T-cell (primary cell): ENCODE measurements at regions not wholly inside any gene's neighbourhood (a gene's known extent, or its start where the extent isn't known, plus 50 kb on each side); places are given as distances from the start of the nearest gene placed in this dataset.

Experiments
- ATAC-seq, 4 experiments: fragments of 200-7000 bp in 3 of 4; fragments of 150-1000 bp in 1 of 4; cut with Tn5 transposase; replicated peaks in 1 of 4; 1 replicate in 3 of 4; 2 replicates in 1 of 4; pipeline ENCODE4 v1.10.0; 2021; ENCODE audit warnings: moderate library complexity in 3 of 4, mild to moderate bottlenecking in 2 of 4, moderate number of reproducible peaks in 1 of 4
- CTCF ChIA-PET, 2 donors: fragments of 300-600 bp; sonication (Branson Sonifier 250); formaldehyde crosslinking; loops; one replicate each; lab custom pipeline; 2022; ENCODE audit warnings: antibody characterized with exemption in 2 of 2; lab: Charles Lee
- POLR2A ChIA-PET, 2 donors: fragments of 300-600 bp; sonication (Branson Sonifier 250); formaldehyde crosslinking; loops; one replicate each; lab custom pipeline; 2022; ENCODE audit warnings: antibody characterized with exemption in 2 of 2; lab: Charles Lee
- DNase-seq, 35 experiments: peaks; one replicate each; pipeline versions ENCODE4 v3.0.0 to v3.0.0-alpha.2; 2013 to 2023
- H3K27ac ChIP-seq: one replicate; pipeline ENCODE4 v1.5.1; 2013; ENCODE audit warnings: low read length
- H3K27me3 ChIP-seq, 2 experiments: replicated peaks in 1 of 2; 1 replicate in 1 of 2; 2 replicates in 1 of 2; pipeline versions ENCODE4 v1.6.1 to v1.7.0; 2013; ENCODE audit warnings: low read length in 1 of 2, mixed read lengths in 1 of 2; ENCODE audit not compliant: control insufficient read depth in 2 of 2, insufficient read depth in 2 of 2; ENCODE audit errors: extremely low read depth in 1 of 2
- H3K36me3 ChIP-seq, 2 donors: 1 replicate in 1 of 2; 2 replicates in 1 of 2; pipeline versions ENCODE4 v1.6.1 to v1.7.0; 2013; ENCODE audit warnings: low read length in 1 of 2; ENCODE audit not compliant: control insufficient read depth in 2 of 2, insufficient read depth in 1 of 2; ENCODE audit errors: extremely low read depth in 1 of 2
- H3K4me1 ChIP-seq, 2 experiments: 1 replicate in 1 of 2; 2 replicates in 1 of 2; pipeline versions ENCODE4 v1.6.1 to v1.7.0; 2013; ENCODE audit warnings: low read length in 2 of 2, mixed read lengths in 1 of 2; ENCODE audit not compliant: insufficient read depth in 2 of 2, control insufficient read depth in 1 of 2; ENCODE audit errors: extremely low read depth in 1 of 2
- H3K4me3 ChIP-seq, 2 donors: 1 replicate in 1 of 2; 2 replicates in 1 of 2; pipeline versions ENCODE4 v1.5.1 to v1.7.0; 2013; ENCODE audit warnings: mild to moderate bottlenecking in 2 of 2, low read length in 1 of 2, moderate library complexity in 1 of 2; ENCODE audit not compliant: control insufficient read depth in 1 of 2; ENCODE audit errors: extremely low read depth in 1 of 2
- H3K9me3 ChIP-seq: 2 replicates; pipeline ENCODE4 v1.7.0; 2013
- H3K27ac Mint-ChIP-seq, 2 donors: one replicate each; pipeline ENCODE4 v1.8.0; 2020 to 2021; ENCODE audit warnings: mild to moderate bottlenecking in 2 of 2, mixed read lengths in 2 of 2
- H3K27me3 Mint-ChIP-seq, 2 donors: one replicate each; pipeline ENCODE4 v1.8.0; 2021 to 2022; ENCODE audit warnings: mixed read lengths in 2 of 2
- H3K36me3 Mint-ChIP-seq: one replicate; pipeline ENCODE4 v1.8.0; 2021; ENCODE audit warnings: mixed read lengths
- H3K4me1 Mint-ChIP-seq, 3 donors: one replicate each; pipeline ENCODE4 v1.8.0; 2020 to 2022; ENCODE audit warnings: mixed read lengths in 3 of 3, mild to moderate bottlenecking in 1 of 3
- H3K4me3 Mint-ChIP-seq, 3 donors: one replicate each; pipeline ENCODE4 v1.8.0; 2020 to 2022; ENCODE audit warnings: mild to moderate bottlenecking in 3 of 3, mixed read lengths in 3 of 3, moderate library complexity in 3 of 3
- H3K9me3 Mint-ChIP-seq, 3 donors: one replicate each; pipeline ENCODE4 v1.8.0; 2020 to 2022; ENCODE audit warnings: mixed read lengths in 3 of 3
- whole genome bisulfite sequencing: methylation state at CpG from one replicate; pipeline ENCODE4 v1.1.5; 2013; ENCODE audit warnings: missing lambda C conversion rate; ENCODE audit not compliant: insufficient coverage; 5-methylcytosine and 5-hydroxymethylcytosine counted together

DNA sequence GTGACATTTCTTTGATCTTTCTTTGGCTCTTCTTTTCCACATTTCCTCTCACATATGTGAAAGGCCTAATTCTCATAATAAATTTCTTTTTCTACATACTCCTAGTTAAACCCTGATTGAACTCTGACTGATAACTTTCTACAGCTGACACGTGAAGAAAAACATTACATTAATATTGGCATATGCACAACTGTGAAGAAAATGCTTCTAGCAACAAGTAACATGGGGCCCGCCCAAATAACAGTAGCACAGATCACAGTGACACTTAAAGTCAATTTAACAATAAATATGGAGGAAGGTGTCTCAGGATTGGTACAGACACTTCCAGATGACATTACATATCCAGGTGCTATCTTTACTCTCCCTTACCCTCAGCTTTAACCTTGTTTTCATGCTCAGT lies 317.6 kb upstream of the ZNF385D start:
- CTCF ChIA-PET: no interaction called here
- H3K9me3 ChIP-seq: no peaks in the 10 kb centered on the region
- DNase-seq: no peak
- Mint-ChIP-seq H3K27ac (no peak overlapping the region), H3K9me3 (peaks cover 6 to 10% (median 7%) of the 10 kb centered on the region in 3 donors), H3K27me3 (no peaks in the 10 kb centered on the region), H3K36me3 (no peaks in the 10 kb centered on the region), H3K4me3 (no peak overlapping the region), H3K4me1 (no peaks in the 10 kb centered on the region)
- H3K27ac ChIP-seq: no peak overlapping the region
- H3K27me3 ChIP-seq: no peaks in the 10 kb centered on the region
- POLR2A ChIA-PET: no interaction called here
- ATAC-seq: no peak
- no peaks in the 10 kb centered on the region for H3K4me1 ChIP-seq
- no peaks in the 10 kb centered on the region for H3K36me3 ChIP-seq
- H3K4me3 ChIP-seq: no peak overlapping the region
- WGBS: no CpG with 5 or more reads among the region's 2 CpGs

- Mint-ChIP-seq H3K27me3 (no peaks in the 10 kb centered on the region), H3K27ac (no peak overlapping the region), H3K4me1 (no peaks in the 10 kb centered on the region), H3K9me3 (peaks cover 2 to 11% (median 2%) of the 10 kb centered on the region in 3 donors), H3K4me3 (no peak overlapping the region), H3K36me3 (no peaks in the 10 kb centered on the region)
- Histone ChIP-seq H3K27me3 (no peaks in the 10 kb centered on the region), H3K9me3 (no peaks in the 10 kb centered on the region), H3K27ac (no peak overlapping the region), H3K4me3 (no peak overlapping the region), H3K4me1 (no peaks in the 10 kb centered on the region), H3K36me3 (no peaks in the 10 kb centered on the region)
- POLR2A ChIA-PET: no interaction called here
- CTCF ChIA-PET: no interaction called here
- DNase-seq (no peak), ATAC-seq (no peak)
- 63% methylated on average over 1 of the region's 3 CpGs for WGBS
Measured at GRCh38 chr3:22088204-22088603, 337.2 kb upstream of the ZNF385D start.

DNA sequence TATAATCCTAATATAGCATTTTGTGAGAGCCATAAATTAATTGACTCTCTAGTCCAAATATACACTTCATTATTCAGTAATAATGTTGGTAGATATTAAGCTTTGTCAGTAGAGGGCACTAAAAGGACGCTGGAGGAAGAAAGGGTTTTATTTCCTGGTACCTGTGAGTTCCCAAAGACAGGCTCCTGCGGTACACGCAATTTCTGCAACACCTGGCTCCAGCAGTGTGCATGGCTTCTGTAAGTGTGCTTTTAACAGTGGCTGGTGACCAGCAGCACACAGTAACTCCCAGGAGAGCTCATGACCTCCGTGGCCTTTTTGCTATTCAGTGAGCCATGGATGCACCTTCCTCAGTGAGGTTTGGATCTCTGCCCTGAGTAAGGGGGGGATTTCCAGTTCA lies 338.3 kb upstream of the ZNF385D start:
- Histone ChIP-seq H3K4me1 (no peaks in the 10 kb centered on the region), H3K27ac (no peak overlapping the region), H3K4me3 (no peak overlapping the region), H3K27me3 (no peaks in the 10 kb centered on the region), H3K9me3 (no peaks in the 10 kb centered on the region), H3K36me3 (no peaks in the 10 kb centered on the region)
- ChIA-PET POLR2A (no interaction called here), CTCF (no interaction called here)
- peaks cover 0 to 5% (median 2%) of the 10 kb centered on the region in 3 donors for H3K9me3 Mint-ChIP-seq
- 3% methylated on average over 4 of the region's 4 CpGs for WGBS
- H3K4me1 Mint-ChIP-seq: no peaks in the 10 kb centered on the region
- ATAC-seq (no peak), DNase-seq (no peak)
- H3K36me3 Mint-ChIP-seq: no peaks in the 10 kb centered on the region
- no peak overlapping the region for H3K27ac Mint-ChIP-seq
- no peak overlapping the region for H3K4me3 Mint-ChIP-seq
- H3K27me3 Mint-ChIP-seq: no peaks in the 10 kb centered on the region

- H3K27me3 ChIP-seq: no peaks in the 10 kb centered on the region
- Mint-ChIP-seq H3K27me3 (no peaks in the 10 kb centered on the region), H3K4me3 (no peak overlapping the region), H3K36me3 (no peaks in the 10 kb centered on the region), H3K27ac (no peak overlapping the region), H3K4me1 (no peaks in the 10 kb centered on the region), H3K9me3 (no peaks in the 10 kb centered on the region)
- ChIA-PET CTCF (interaction anchor here in 1 of 2 donors (0.7 kb wide), 1 partner anchor 310 kb away, joined by 3 read pairs; no protein-coding TSS in a partner anchor), POLR2A (no interaction called here)
- no peak overlapping the region for H3K27ac ChIP-seq
- ATAC-seq: no peak
- H3K9me3 ChIP-seq: no peaks in the 10 kb centered on the region
- no peaks in the 10 kb centered on the region for H3K36me3 ChIP-seq
- H3K4me3 ChIP-seq: no peak overlapping the region
- no CpG with 5 or more reads among the region's 2 CpGs for WGBS
- no peaks in the 10 kb centered on the region for H3K4me1 ChIP-seq
- DNase-seq: no peak
Measured at GRCh38 chr3:22091329-22091728, 340.3 kb upstream of the ZNF385D start.

DNA sequence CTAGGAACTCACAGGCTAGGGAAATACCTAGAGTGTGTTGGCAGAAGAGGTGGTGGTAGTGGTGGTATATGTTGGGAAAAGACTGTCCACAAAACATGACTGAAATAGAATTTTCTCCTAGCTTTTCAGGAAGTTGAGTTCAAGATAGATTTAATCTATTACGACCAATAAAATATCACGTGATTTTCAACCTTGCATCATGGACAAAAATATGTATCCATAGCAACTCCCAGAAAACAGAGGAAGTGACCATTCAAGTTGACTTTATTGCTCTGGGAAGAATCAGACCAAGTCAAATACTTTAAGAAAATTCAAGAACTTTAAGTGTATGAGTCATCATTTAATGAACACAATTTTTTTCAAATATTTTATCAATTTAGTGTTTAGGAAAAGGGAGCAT lies 347.0 kb upstream of the ZNF385D start:
- no CpG with 5 or more reads among the region's 2 CpGs for WGBS
- no peaks in the 10 kb centered on the region for H3K27me3 ChIP-seq
- Mint-ChIP-seq H3K27ac (no peak overlapping the region), H3K4me3 (no peak overlapping the region), H3K27me3 (no peaks in the 10 kb centered on the region), H3K36me3 (no peaks in the 10 kb centered on the region), H3K9me3 (peaks cover 0 to 11% (median 7%) of the 10 kb centered on the region in 3 donors), H3K4me1 (no peaks in the 10 kb centered on the region)
- ATAC-seq (no peak), DNase-seq (no peak)
- H3K4me3 ChIP-seq: no peak overlapping the region
- no peaks in the 10 kb centered on the region for H3K36me3 ChIP-seq
- POLR2A ChIA-PET: no interaction called here
- CTCF ChIA-PET: no interaction called here
- H3K4me1 ChIP-seq: no peaks in the 10 kb centered on the region
- H3K9me3 ChIP-seq: no peaks in the 10 kb centered on the region
- H3K27ac ChIP-seq: no peak overlapping the region

DNA sequence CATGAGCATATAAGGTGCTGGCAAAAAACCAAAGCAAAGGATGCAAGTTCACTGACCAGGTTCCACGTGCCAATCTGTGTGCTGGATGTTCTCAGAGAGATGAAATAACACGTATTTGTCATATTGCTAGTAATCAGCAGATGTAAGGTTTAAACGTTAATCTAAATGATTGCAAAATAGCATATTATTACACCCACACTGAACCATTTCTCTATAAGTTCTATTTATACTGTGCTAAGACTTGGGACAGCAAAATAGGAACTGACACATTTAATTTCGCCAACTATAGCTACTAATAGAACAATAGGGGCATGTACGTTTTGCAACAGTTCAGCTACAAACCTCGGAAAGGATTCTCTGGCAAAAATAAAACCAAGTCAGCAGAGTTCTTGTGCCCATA lies 350.3 kb upstream of the ZNF385D start:
- no peak overlapping the region for H3K27ac ChIP-seq
- H3K9me3 ChIP-seq: no peaks in the 10 kb centered on the region
- POLR2A ChIA-PET: interaction anchor here in 1 of 2 donors (0.6 kb wide), 1 partner anchor 104 kb away, joined by 7 read pairs; no protein-coding TSS in a partner anchor
- no peaks in the 10 kb centered on the region for H3K27me3 ChIP-seq
- ATAC-seq (no peak), DNase-seq (no peak)
- H3K27me3 Mint-ChIP-seq: no peaks in the 10 kb centered on the region
- H3K4me3 ChIP-seq: no peak overlapping the region
- WGBS: no CpG with 5 or more reads among the region's 6 CpGs
- peaks cover 0 to 11% (median 7%) of the 10 kb centered on the region in 3 donors for H3K9me3 Mint-ChIP-seq
- H3K36me3 ChIP-seq: no peaks in the 10 kb centered on the region
- no peaks in the 10 kb centered on the region for H3K36me3 Mint-ChIP-seq
- CTCF ChIA-PET: no interaction called here
- no peak overlapping the region for H3K27ac Mint-ChIP-seq
- no peaks in the 10 kb centered on the region for H3K4me1 ChIP-seq
- no peaks in the 10 kb centered on the region for H3K4me1 Mint-ChIP-seq
- no peak overlapping the region for H3K4me3 Mint-ChIP-seq

DNA sequence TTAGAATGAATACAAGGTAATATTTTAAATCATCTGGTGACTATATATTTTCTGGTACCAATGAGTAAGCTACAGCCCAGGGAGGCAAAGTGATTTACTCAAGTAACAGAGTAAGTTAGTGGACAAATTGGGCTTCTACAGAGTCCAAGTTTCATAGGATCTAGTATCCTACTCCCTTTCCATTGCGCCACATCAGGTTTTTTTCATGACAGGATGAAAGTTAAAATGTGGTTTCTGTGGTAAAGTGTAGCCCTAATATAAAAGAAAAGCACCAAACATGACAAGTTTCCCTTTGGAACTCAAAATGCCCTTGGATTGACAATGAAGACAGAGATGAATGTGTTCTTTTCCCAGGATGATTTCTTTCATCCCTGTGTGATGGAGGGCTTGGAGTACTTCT lies 350.8 kb upstream of the ZNF385D start:
- H3K4me1 ChIP-seq: no peaks in the 10 kb centered on the region
- Mint-ChIP-seq H3K27me3 (no peaks in the 10 kb centered on the region), H3K9me3 (peaks cover 3 to 11% (median 7%) of the 10 kb centered on the region in 3 donors), H3K4me1 (no peaks in the 10 kb centered on the region), H3K4me3 (no peak overlapping the region), H3K27ac (no peak overlapping the region), H3K36me3 (no peaks in the 10 kb centered on the region)
- ChIA-PET POLR2A (no interaction called here), CTCF (no interaction called here)
- WGBS: no CpG with 5 or more reads among the region's 1 CpG
- H3K4me3 ChIP-seq: no peak overlapping the region
- DNase-seq (no peak), ATAC-seq (no peak)
- H3K27ac ChIP-seq: no peak overlapping the region
- no peaks in the 10 kb centered on the region for H3K36me3 ChIP-seq
- no peaks in the 10 kb centered on the region for H3K27me3 ChIP-seq
- no peaks in the 10 kb centered on the region for H3K9me3 ChIP-seq
